GM12891 (cell line): ENCODE measurements at regions not wholly inside any gene's neighbourhood (a gene's known extent, or its start where the extent isn't known, plus 50 kb on each side); places are given as distances from the start of the nearest gene placed in this dataset.

Experiments
- POLR2A ChIP-seq: IDR thresholded peaks from 2 replicates; pipeline ENCODE4 v1.6.1; 2011; ENCODE audit warnings: low read depth, low read length, control low read depth
- POLR2AphosphoS5 ChIP-seq: IDR thresholded peaks from 2 replicates; pipeline ENCODE4 v1.6.1; 2011; ENCODE audit warnings: low read depth, low read length, control low read depth

DNA sequence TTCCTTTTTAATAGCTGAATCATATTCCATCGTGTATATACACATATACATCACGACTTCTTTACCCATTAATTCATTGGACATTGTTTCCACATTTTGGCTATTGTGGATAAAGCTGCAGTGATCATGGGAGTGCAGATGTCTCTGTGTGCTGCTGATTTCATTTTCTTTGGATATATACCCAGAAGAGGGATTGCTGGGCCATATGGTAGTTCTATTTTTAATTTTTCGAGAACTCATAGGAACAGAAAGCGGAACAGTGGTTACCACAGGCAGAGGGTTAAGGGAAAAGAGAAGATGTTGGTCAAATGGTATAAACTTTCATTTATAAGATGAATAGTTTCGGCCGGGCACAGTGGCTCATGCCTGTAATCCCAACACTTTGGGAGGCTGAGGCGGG lies 187.4 kb upstream of the MYOCD start:
- no peak for TF ChIP-seq POLR2A
- no peak for TF ChIP-seq POLR2AphosphoS5
